ENCODE measurements at regions not wholly inside any gene's neighbourhood (a gene's known extent, or its start where the extent isn't known, plus 50 kb on each side); places are given as distances from the start of the nearest gene placed in this dataset.

- TF ChIP-seq CTCF (conservative IDR thresholded peaks at IDR 0.05; ENCODE audit: low read depth, low read length) = no peak
- no peak overlapping the region for H3K4me3 ChIP-seq (ENCODE audit: low read length)
- no peak for DNase-seq (ENCODE audit: low read depth)
Observed at GRCh38 chr17:36880268-36880905, 56.9 kb upstream of the LHX1 start.

DNA sequence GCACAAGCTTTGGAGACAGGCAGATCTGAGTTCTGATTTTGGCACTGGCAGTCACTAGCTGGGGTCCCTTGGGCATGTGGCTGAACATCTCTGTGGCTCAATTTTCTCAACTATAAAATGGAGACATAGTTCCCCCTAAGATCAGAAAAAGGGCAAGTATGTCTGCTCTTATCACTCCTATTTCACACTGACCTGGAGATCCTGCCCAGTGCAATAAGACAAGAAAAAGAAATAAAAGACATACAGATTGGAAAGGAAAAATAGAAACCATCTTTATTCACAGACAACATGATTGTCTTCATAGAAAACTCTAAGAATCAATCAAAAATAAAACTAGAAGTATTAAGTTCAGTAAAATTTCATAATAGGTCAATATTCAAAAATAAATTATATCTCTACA is 56.0 kb upstream of the LHX1 start:
- no peak for TF ChIP-seq CTCF (conservative IDR thresholded peaks at IDR 0.05; ENCODE audit: low read depth, low read length)
- DNase-seq (ENCODE audit: low read depth) = no peak
- H3K4me3 ChIP-seq (ENCODE audit: low read length) = no peak overlapping the region

- DNase-seq (ENCODE audit: low read depth) = no peak
- H3K4me3 ChIP-seq (ENCODE audit: low read length) = no peak overlapping the region
- TF ChIP-seq CTCF (conservative IDR thresholded peaks at IDR 0.05; ENCODE audit: low read depth, low read length) = no peak
Observed at GRCh38 chr17:36884495-36885152, 52.7 kb upstream of the LHX1 start.

GRCh38 chr17:36885153-36885735 is 52.0 kb upstream of the LHX1 start:
- DNase-seq (ENCODE audit: low read depth) = no peak
- H3K4me3 ChIP-seq (ENCODE audit: low read length) = no peak overlapping the region
- no peak for TF ChIP-seq CTCF (conservative IDR thresholded peaks at IDR 0.05; ENCODE audit: low read depth, low read length)

- H3K4me3 ChIP-seq (ENCODE audit: low read length) = no peak overlapping the region
- DNase-seq (ENCODE audit: low read depth) = no peak
- no peak for TF ChIP-seq CTCF (conservative IDR thresholded peaks at IDR 0.05; ENCODE audit: low read depth, low read length)
Observed at GRCh38 chr17:36885771-36886377, 51.4 kb upstream of the LHX1 start.

Data from retinal pigment epithelial cell (primary cell).